H9 (cell line): ENCODE measurements at regions not wholly inside any gene's neighbourhood (a gene's known extent, or its start where the extent isn't known, plus 50 kb on each side); places are given as distances from the start of the nearest gene placed in this dataset.

Experiments used
- DNase-seq: peaks from one replicate; pipeline ENCODE4 v3.0.0-alpha.2; 2017
- H2AFZ ChIP-seq: one replicate; pipeline ENCODE4 v1.6.1; 2013; ENCODE audit warnings: mild to moderate bottlenecking, low read length, control low read depth, moderate library complexity
- H2AK5ac ChIP-seq: 2 replicates; pipeline ENCODE4 v1.6.1; 2013; ENCODE audit warnings: low read length, control low read depth, mixed read lengths; ENCODE audit not compliant: insufficient read length
- H2BK120ac ChIP-seq: one replicate; pipeline ENCODE4 v1.6.1; 2013; ENCODE audit warnings: low read depth, mild to moderate bottlenecking, low read length, control low read depth, inconsistent platforms; ENCODE audit not compliant: poor library complexity, severe bottlenecking
- H2BK12ac ChIP-seq: 2 replicates; pipeline ENCODE4 v1.6.1; 2013; ENCODE audit warnings: low read length, control low read depth, mixed read lengths, low read depth; ENCODE audit not compliant: insufficient read length
- H2BK15ac ChIP-seq: 2 replicates; pipeline ENCODE4 v1.6.1; 2013; ENCODE audit warnings: low read depth, low read length, control low read depth
- H2BK20ac ChIP-seq: one replicate; pipeline ENCODE4 v1.6.1; 2013; ENCODE audit warnings: low read depth, mild to moderate bottlenecking, low read length, control low read depth, inconsistent platforms; ENCODE audit not compliant: poor library complexity, severe bottlenecking
- H2BK5ac ChIP-seq: 2 replicates; pipeline ENCODE4 v1.6.1; 2013; ENCODE audit warnings: low read length, control low read depth, mixed read lengths; ENCODE audit not compliant: insufficient read length
- H3K14ac ChIP-seq: 2 replicates; pipeline ENCODE4 v1.6.1; 2013; ENCODE audit warnings: low read length, control low read depth; ENCODE audit not compliant: insufficient read depth
- H3K18ac ChIP-seq: 2 replicates; pipeline ENCODE4 v1.6.1; 2013; ENCODE audit warnings: low read depth, mild to moderate bottlenecking, mixed read lengths, low read length, control low read depth; ENCODE audit not compliant: insufficient read length
- H3K23ac ChIP-seq: 2 replicates; pipeline ENCODE4 v1.6.1; 2013; ENCODE audit warnings: low read length, control low read depth, mixed read lengths, low read depth; ENCODE audit not compliant: insufficient read length
- H3K23me2 ChIP-seq: 2 replicates; pipeline ENCODE4 v1.6.1; 2013; ENCODE audit warnings: low read depth, mild to moderate bottlenecking, mixed read lengths, low read length, control low read depth; ENCODE audit not compliant: insufficient read length, poor library complexity, severe bottlenecking
- H3K27ac ChIP-seq: 2 replicates; pipeline ENCODE4 v1.5.1; 2013; ENCODE audit warnings: low read length, control low read depth, mixed read lengths, low read depth; ENCODE audit not compliant: insufficient read length
- H3K27me3 ChIP-seq: 2 replicates; pipeline ENCODE4 v1.6.1; 2013; ENCODE audit warnings: low read length, control low read depth, inconsistent platforms; ENCODE audit not compliant: insufficient read depth
- H3K4ac ChIP-seq: 2 replicates; pipeline ENCODE4 v1.6.1; 2013; ENCODE audit warnings: low read depth, mild to moderate bottlenecking, control low read depth, inconsistent platforms, low read length, moderate library complexity
- H3K4me1 ChIP-seq: 2 replicates; pipeline ENCODE4 v1.6.1; 2013; ENCODE audit warnings: low read length, control low read depth, inconsistent platforms; ENCODE audit not compliant: insufficient read depth
- H3K4me2 ChIP-seq: 2 replicates; pipeline ENCODE4 v1.6.1; 2013; ENCODE audit warnings: low read length, control low read depth, mixed read lengths; ENCODE audit not compliant: insufficient read length, insufficient read depth
- H3K56ac ChIP-seq: 2 replicates; pipeline ENCODE4 v1.6.1; 2013; ENCODE audit warnings: low read depth, mild to moderate bottlenecking, mixed read lengths, low read length, control low read depth; ENCODE audit not compliant: insufficient read length
- H3K79me1 ChIP-seq: 2 replicates; pipeline ENCODE4 v1.6.1; 2013; ENCODE audit warnings: low read depth, mild to moderate bottlenecking, moderate library complexity, low read length, control low read depth, inconsistent platforms; ENCODE audit not compliant: insufficient read depth, poor library complexity, severe bottlenecking
- H3K79me2 ChIP-seq: 2 replicates; pipeline ENCODE4 v1.6.1; 2013; ENCODE audit warnings: low read length, control low read depth, inconsistent platforms; ENCODE audit not compliant: insufficient read depth
- H3K9ac ChIP-seq: 2 replicates; pipeline ENCODE4 v1.6.1; 2013; ENCODE audit warnings: low read length, control low read depth, mixed read lengths; ENCODE audit not compliant: insufficient read length; ENCODE audit errors: extremely low read depth
- H3K9me3 ChIP-seq: one replicate; pipeline ENCODE4 v1.6.1; 2013; ENCODE audit warnings: low read depth, low read length, inconsistent platforms; ENCODE audit not compliant: control insufficient read depth
- H3T11ph ChIP-seq: one replicate; pipeline ENCODE4 v1.6.1; 2013; ENCODE audit warnings: mild to moderate bottlenecking, low read length, control low read depth, inconsistent platforms
- H4K20me1 ChIP-seq: one replicate; pipeline ENCODE4 v1.6.1; 2013; ENCODE audit not compliant: control insufficient read depth, insufficient read length, insufficient read depth
- H4K5ac ChIP-seq: 2 replicates; pipeline ENCODE4 v1.6.1; 2013; ENCODE audit warnings: low read depth, mild to moderate bottlenecking, mixed read lengths, low read length, control low read depth; ENCODE audit not compliant: insufficient read length
- H4K8ac ChIP-seq: replicated peaks from 2 replicates; pipeline ENCODE4 v1.6.1; 2013; ENCODE audit warnings: low read length, control low read depth, mixed read lengths, low read depth; ENCODE audit not compliant: insufficient read length
- H4K91ac ChIP-seq: 2 replicates; pipeline ENCODE4 v1.6.1; 2013; ENCODE audit warnings: low read depth, mild to moderate bottlenecking, moderate library complexity, mixed read lengths, low read length, control low read depth; ENCODE audit not compliant: insufficient read length
- H3K27ac Mint-ChIP-seq, 3 experiments: 2 replicates in 2 of 3; 3 replicates in 1 of 3; pipeline ENCODE4 v1.8.0; 2020 to 2021; ENCODE audit warnings: mixed read lengths in 3 of 3, mild to moderate bottlenecking in 1 of 3, moderate library complexity in 1 of 3
- H3K27me3 Mint-ChIP-seq: 2 replicates; pipeline ENCODE4 v1.8.0; 2021; ENCODE audit warnings: low read depth, mild to moderate bottlenecking, moderate library complexity, mixed read lengths
- H3K36me3 Mint-ChIP-seq, 3 experiments: 2 replicates in 2 of 3; 3 replicates in 1 of 3; pipeline ENCODE4 v1.8.0; 2020 to 2021; ENCODE audit warnings: low read depth in 3 of 3, mixed read lengths in 3 of 3; ENCODE audit not compliant: insufficient read depth in 1 of 3
- H3K4me1 Mint-ChIP-seq, 2 experiments: 2 replicates each; pipeline ENCODE4 v1.8.0; 2020; ENCODE audit warnings: mixed read lengths in 2 of 2
- H3K4me3 Mint-ChIP-seq, 2 experiments: 2 replicates in 1 of 2; 3 replicates in 1 of 2; pipeline ENCODE4 v1.8.0; 2020 to 2021; ENCODE audit warnings: mild to moderate bottlenecking in 2 of 2, mixed read lengths in 2 of 2, moderate library complexity in 1 of 2
- H3K9me3 Mint-ChIP-seq, 2 experiments: 2 replicates in 1 of 2; 3 replicates in 1 of 2; pipeline ENCODE4 v1.8.0; 2020; ENCODE audit warnings: mild to moderate bottlenecking in 2 of 2, mixed read lengths in 2 of 2, moderate library complexity in 1 of 2
- WGBS: extraction: QIAGEN DNeasy Blood & Tissue Kit; methylation state at CpG from one replicate; pipeline ENCODE4 v1.1.7; 2013; ENCODE audit warnings: missing lambda C conversion rate, low lambda C conversion rate, mixed read lengths; ENCODE audit not compliant: insufficient read length; ENCODE audit errors: extremely low coverage; 5-methylcytosine and 5-hydroxymethylcytosine counted together
- TF ChIP-seq, protein P1 (sequence below): fragments of 200-600 bp; sonication (generic); conservative IDR thresholded peaks from 3 replicates; pipeline ENCODE4 v1.8.0; 2021; ENCODE audit warnings: antibody characterized with exemption, mild to moderate bottlenecking

GRCh38 chr2:56113382-56113975 lies 70.3 kb upstream of the CCDC85A start:
- H3K23ac ChIP-seq: no peak overlapping the region
- H3K18ac ChIP-seq: no peak overlapping the region
- no peak overlapping the region for H2BK120ac ChIP-seq
- H3K9me3 Mint-ChIP-seq: peaks cover 6% of the 10 kb centered on the region in 2 experiments; a peak in 3 of 5 replicates
- H3K27me3 ChIP-seq: no peaks in the 10 kb centered on the region
- H3K14ac ChIP-seq: no peak overlapping the region
- DNase-seq: no peak
- no peak overlapping the region for H4K5ac ChIP-seq
- H3K27ac Mint-ChIP-seq: no peak overlapping the region; a peak in 1 of 7 replicates
- TF ChIP-seq, protein P1, sequence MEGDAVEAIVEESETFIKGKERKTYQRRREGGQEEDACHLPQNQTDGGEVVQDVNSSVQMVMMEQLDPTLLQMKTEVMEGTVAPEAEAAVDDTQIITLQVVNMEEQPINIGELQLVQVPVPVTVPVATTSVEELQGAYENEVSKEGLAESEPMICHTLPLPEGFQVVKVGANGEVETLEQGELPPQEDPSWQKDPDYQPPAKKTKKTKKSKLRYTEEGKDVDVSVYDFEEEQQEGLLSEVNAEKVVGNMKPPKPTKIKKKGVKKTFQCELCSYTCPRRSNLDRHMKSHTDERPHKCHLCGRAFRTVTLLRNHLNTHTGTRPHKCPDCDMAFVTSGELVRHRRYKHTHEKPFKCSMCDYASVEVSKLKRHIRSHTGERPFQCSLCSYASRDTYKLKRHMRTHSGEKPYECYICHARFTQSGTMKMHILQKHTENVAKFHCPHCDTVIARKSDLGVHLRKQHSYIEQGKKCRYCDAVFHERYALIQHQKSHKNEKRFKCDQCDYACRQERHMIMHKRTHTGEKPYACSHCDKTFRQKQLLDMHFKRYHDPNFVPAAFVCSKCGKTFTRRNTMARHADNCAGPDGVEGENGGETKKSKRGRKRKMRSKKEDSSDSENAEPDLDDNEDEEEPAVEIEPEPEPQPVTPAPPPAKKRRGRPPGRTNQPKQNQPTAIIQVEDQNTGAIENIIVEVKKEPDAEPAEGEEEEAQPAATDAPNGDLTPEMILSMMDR: no peak
- H3K23me2 ChIP-seq: no peaks in the 10 kb centered on the region
- no CpG with 5 or more reads among the region's 4 CpGs for WGBS
- H3K36me3 Mint-ChIP-seq: peaks cover 0 to 6% (median 0%) of the 10 kb centered on the region in 3 experiments; a peak in 3 of 7 replicates
- no peak overlapping the region for H2BK15ac ChIP-seq
- H3K4me1 Mint-ChIP-seq: peaks cover 35 to 46% of the 10 kb centered on the region in 2 experiments
- no peaks in the 10 kb centered on the region for H3K79me1 ChIP-seq
- no peak overlapping the region for H4K91ac ChIP-seq
- no peaks in the 10 kb centered on the region for H4K20me1 ChIP-seq
- H3K4me3 Mint-ChIP-seq: no peak overlapping the region
- H3K56ac ChIP-seq: no peak overlapping the region
- H2BK20ac ChIP-seq: no peak overlapping the region
- H3K9me3 ChIP-seq: no peaks in the 10 kb centered on the region
- H3K79me2 ChIP-seq: no peaks in the 10 kb centered on the region
- H2BK5ac ChIP-seq: no peak overlapping the region
- no peak overlapping the region for H3K4me2 ChIP-seq
- H3K27ac ChIP-seq: no peak overlapping the region
- no peak overlapping the region for H3K9ac ChIP-seq
- H2BK12ac ChIP-seq: no peak overlapping the region
- H4K8ac ChIP-seq: no peak overlapping the region
- H3K4me1 ChIP-seq: peaks cover 9% of the 10 kb centered on the region; the same call in 1 of the 2 replicates
- H3T11ph ChIP-seq: no peak overlapping the region
- H2AK5ac ChIP-seq: no peak overlapping the region
- no peak overlapping the region for H2AFZ ChIP-seq
- no peaks in the 10 kb centered on the region; the same call in 1 of the 2 replicates for H3K27me3 Mint-ChIP-seq
- H3K4ac ChIP-seq: no peak overlapping the region
